HCT116 (cell line): ENCODE measurements at regions not wholly inside any gene's neighbourhood (a gene's known extent, or its start where the extent isn't known, plus 50 kb on each side); places are given as distances from the start of the nearest gene placed in this dataset.

Experiments used
- ATAC-seq: fragments of 200-7000 bp; cut with Tn5 transposase; 2 replicates; pipeline ENCODE4 v1.9.1; 2020; ENCODE audit warnings: mild to moderate bottlenecking, moderate library complexity
- BruUV-seq: library from RNA; stranded (reverse); fragments of 400-500 nt; replicated peaks from 2 replicates; lab custom pipeline; 2021; lab: Mats Ljungman, UMichigan
- CTCF ChIA-PET: fragments of 300-600 bp; sonication (Branson Sonifier 250); formaldehyde crosslinking; loops from one replicate; lab custom pipeline; 2021; ENCODE audit warnings: antibody characterized with exemption; lab: Charles Lee
- POLR2A ChIA-PET: fragments of 300-600, 350-600 bp; sonication (Branson Sonifier 250); formaldehyde crosslinking; loops from one replicate; lab custom pipeline; 2021; ENCODE audit warnings: antibody characterized with exemption; lab: Charles Lee
- RAD21 ChIA-PET, 2 experiments: fragments of 300-600 bp; sonication (Branson Sonifier 250); formaldehyde crosslinking; loops; one replicate each; lab custom pipeline; 2023; ENCODE audit warnings: low total read pairs in 2 of 2; ENCODE audit not compliant: uncharacterized antibody in 2 of 2, unreplicated experiment in 2 of 2, low non-redundant PET in 1 of 2; lab: Charles Lee
- DNase-seq: peaks from one replicate; pipeline ENCODE4 v3.0.0-alpha.2; 2010; ENCODE audit warnings: low read depth, low spot score
- H2AFZ ChIP-seq: fragments of 200-600 bp; shearing (Covaris generic), sonication (generic); 2 replicates; pipeline ENCODE4 v1.6.1; 2017; ENCODE audit warnings: low read depth, mixed run types, mixed read lengths, antibody characterized with exemption, low read length; ENCODE audit not compliant: poor library complexity, severe bottlenecking
- H3K27ac ChIP-seq: 2 replicates; pipeline ENCODE4 v1.5.1; 2012; ENCODE audit warnings: low read depth, low read length
- H3K27me3 ChIP-seq: fragments of 200-600 bp; sonication (generic); 2 replicates; pipeline ENCODE4 v1.6.1; 2016; ENCODE audit warnings: mixed run types, low read length, mixed read lengths; ENCODE audit not compliant: insufficient read depth
- H3K36me3 ChIP-seq, 2 experiments: fragments of 200-500 bp in 1 of 2; fragments of 200-600 bp in 1 of 2; sonication (Bioruptor generic) in 1 of 2; sonication (generic) in 1 of 2; 2 replicates each; pipeline versions ENCODE4 v1.5.1 to v1.6.1; 2014 to 2016; ENCODE audit warnings: low read length in 2 of 2, inconsistent platforms in 1 of 2, mixed read lengths in 1 of 2, mixed run types in 1 of 2; ENCODE audit not compliant: insufficient read depth in 2 of 2, control insufficient read depth in 1 of 2
- H3K4me1 ChIP-seq, 2 experiments: fragments of 200-600 bp in 1 of 2; sonication (generic) in 1 of 2; 2 replicates each; pipeline versions ENCODE4 v1.5.1 to v1.6.1; 2012 to 2017; ENCODE audit warnings: low read length in 2 of 2, inconsistent platforms in 1 of 2, mild to moderate bottlenecking in 1 of 2, mixed read lengths in 1 of 2, mixed run types in 1 of 2, moderate library complexity in 1 of 2; ENCODE audit not compliant: insufficient read depth in 2 of 2, control insufficient read depth in 1 of 2
- H3K4me2 ChIP-seq: fragments of 200-600 bp; sonication (generic); 2 replicates; pipeline ENCODE4 v1.6.1; 2017; ENCODE audit warnings: mixed run types, low read length, mixed read lengths
- H3K4me3 ChIP-seq, 2 experiments: fragments of 200-600 bp in 1 of 2; sonication (generic) in 1 of 2; replicated peaks in 1 of 2; 2 replicates each; pipeline ENCODE4 v1.5.1; 2011 to 2016; ENCODE audit warnings: low read length in 2 of 2, control low read depth in 1 of 2, low read depth in 1 of 2, mild to moderate bottlenecking in 1 of 2, mixed read lengths in 1 of 2, mixed run types in 1 of 2
- H3K79me2 ChIP-seq: fragments of 200-600 bp; sonication (generic); 2 replicates; pipeline ENCODE4 v1.6.1; 2017; ENCODE audit warnings: mild to moderate bottlenecking, mixed run types, low read length, moderate library complexity, mixed read lengths; ENCODE audit not compliant: insufficient read depth
- H3K9ac ChIP-seq: fragments of 200-600 bp; sonication (generic); 2 replicates; pipeline ENCODE4 v1.6.1; 2016; ENCODE audit warnings: low read length, mixed read lengths
- H3K9me2 ChIP-seq: fragments of 200-600 bp; sonication (generic), shearing (Covaris generic); 2 replicates; pipeline ENCODE4 v1.6.1; 2017; ENCODE audit warnings: mixed run types, mild to moderate bottlenecking, moderate library complexity; ENCODE audit not compliant: insufficient read depth
- H3K9me3 ChIP-seq, 2 experiments: fragments of 200-500 bp in 1 of 2; fragments of 200-600 bp in 1 of 2; sonication (Bioruptor generic) in 1 of 2; sonication (generic) in 1 of 2; 2 replicates each; pipeline ENCODE4 v1.6.1; 2014 to 2017; ENCODE audit warnings: low read length in 2 of 2, mixed read lengths in 2 of 2, inconsistent platforms in 1 of 2, low read depth in 1 of 2, mild to moderate bottlenecking in 1 of 2, mixed run types in 1 of 2, moderate library complexity in 1 of 2; ENCODE audit not compliant: control insufficient read depth in 1 of 2, insufficient read depth in 1 of 2
- H4K20me1 ChIP-seq: fragments of 200-600 bp; sonication (generic), shearing (Covaris generic); 2 replicates; pipeline ENCODE4 v1.6.1; 2017; ENCODE audit warnings: mixed run types, mild to moderate bottlenecking, moderate library complexity; ENCODE audit not compliant: insufficient read depth
- CBX3 ChIP-seq: IDR thresholded peaks from 2 replicates; pipeline ENCODE4 v1.6.1; 2012; ENCODE audit warnings: low read depth
- CEBPB ChIP-seq: IDR thresholded peaks from 2 replicates; pipeline ENCODE4 v1.6.1; 2012; ENCODE audit warnings: low read depth
- EGR1 ChIP-seq: IDR thresholded peaks from 2 replicates; pipeline ENCODE4 v1.6.1; 2012; ENCODE audit warnings: low read depth
- ELF1 ChIP-seq: IDR thresholded peaks from 2 replicates; pipeline ENCODE4 v1.6.1; 2012; ENCODE audit warnings: low read depth, borderline replicate concordance
- EZH2 ChIP-seq: fragments of 200-600 bp; sonication (generic); IDR thresholded peaks from 2 replicates; pipeline ENCODE4 v1.6.1; 2017; ENCODE audit warnings: antibody characterized with exemption, mixed run types
- EZH2phosphoT487 ChIP-seq: fragments of 200-600 bp; IDR thresholded peaks from 2 replicates; pipeline ENCODE4 v1.6.1; 2018; ENCODE audit warnings: antibody characterized with exemption, borderline replicate concordance
- FOSL1 ChIP-seq: IDR thresholded peaks from 2 replicates; pipeline ENCODE4 v1.6.1; 2012; ENCODE audit warnings: low read depth
- POLR2A ChIP-seq: IDR thresholded peaks from 2 replicates; pipeline ENCODE4 v1.7.0; 2011; ENCODE audit warnings: borderline replicate concordance; ENCODE audit not compliant: insufficient read depth, insufficient read length; ENCODE audit errors: extremely low read depth
- RAD21 ChIP-seq: IDR thresholded peaks from 2 replicates; pipeline ENCODE4 v1.6.1; 2012; ENCODE audit warnings: low read depth, mild to moderate bottlenecking
- REST ChIP-seq: IDR thresholded peaks from 2 replicates; pipeline ENCODE4 v1.6.1; 2012; ENCODE audit warnings: low read depth
- SIN3A ChIP-seq: IDR thresholded peaks from 2 replicates; pipeline ENCODE4 v1.6.1; 2012; ENCODE audit warnings: low read depth
- SP1 ChIP-seq: IDR thresholded peaks from 2 replicates; pipeline ENCODE4 v1.6.1; 2012; ENCODE audit warnings: low read depth
- SRF ChIP-seq: IDR thresholded peaks from 2 replicates; pipeline ENCODE4 v1.6.1; 2012; ENCODE audit warnings: low read depth
- TCF7L2 ChIP-seq: IDR thresholded peaks from 2 replicates; pipeline ENCODE4 v1.7.0; 2011; ENCODE audit warnings: borderline replicate concordance, inconsistent platforms; ENCODE audit not compliant: insufficient read depth, insufficient read length; ENCODE audit errors: extremely low read depth
- YY1 ChIP-seq: IDR thresholded peaks from 2 replicates; pipeline ENCODE4 v1.6.1; 2011; ENCODE audit warnings: low read length, low read depth, moderate library complexity, mild to moderate bottlenecking; ENCODE audit not compliant: insufficient replicate concordance; ENCODE audit errors: extremely low read depth
- ZFX ChIP-seq: fragments of 450-650 bp; IDR thresholded peaks from 2 replicates; pipeline ENCODE4 v1.6.1; 2017
- ZNF274 ChIP-seq: fragments of 200-500 bp; sonication (Bioruptor generic); IDR thresholded peaks from 2 replicates; pipeline ENCODE4 v1.6.1; 2014; ENCODE audit warnings: mild to moderate bottlenecking, low read depth, low read length, inconsistent platforms
- intact Hi-C: fragments of 100-400 bp; cut with micrococcal nuclease; formaldehyde crosslinking; loops from 2 replicates; pipeline ENCODE4 v1.10.0; 2022

GRCh38 chr13:46953941-46954340 is 57.1 kb upstream of the HTR2A start:
- peaks cover 48% of the 10 kb centered on the region for H3K27me3 ChIP-seq
- ChIA-PET CTCF (no interaction called here), RAD21 (no interaction called here), POLR2A (no interaction called here)
- no peaks in the 10 kb centered on the region for H3K9me3 ChIP-seq
- TF ChIP-seq CBX3 (no peak), EZH2 (no peak), EZH2phosphoT487 (no peak), REST (no peak), ZFX (no peak), SIN3A (no peak), ZNF274 (no peak), EGR1 (no peak), TCF7L2 (no peak), YY1 (no peak), SP1 (no peak), SRF (no peak), POLR2A (no peak), FOSL1 (no peak), CEBPB (no peak), ELF1 (no peak), RAD21 (no peak)
- DNase-seq (no peak), ATAC-seq (no peak)
- BruUV-seq: no TSS peak
- H3K27ac ChIP-seq: no peak overlapping the region
- no peak overlapping the region for H3K4me2 ChIP-seq
- no peaks in the 10 kb centered on the region for H3K36me3 ChIP-seq
- H3K9me2 ChIP-seq: no peaks in the 10 kb centered on the region
- H2AFZ ChIP-seq: no peak overlapping the region
- H3K4me1 ChIP-seq: peaks cover 0 to 5% of the 10 kb centered on the region in 2 experiments; a peak in 1 of 4 replicates
- no peak overlapping the region for H3K4me3 ChIP-seq
- no peaks in the 10 kb centered on the region for H4K20me1 ChIP-seq
- no peaks in the 10 kb centered on the region for H3K79me2 ChIP-seq
- intact Hi-C loops: no loop called here
- no peak overlapping the region for H3K9ac ChIP-seq
